ENCODE measurements at regions not wholly inside any gene's neighbourhood (a gene's known extent, or its start where the extent isn't known, plus 50 kb on each side); places are given as distances from the start of the nearest gene placed in this dataset.

DNA sequence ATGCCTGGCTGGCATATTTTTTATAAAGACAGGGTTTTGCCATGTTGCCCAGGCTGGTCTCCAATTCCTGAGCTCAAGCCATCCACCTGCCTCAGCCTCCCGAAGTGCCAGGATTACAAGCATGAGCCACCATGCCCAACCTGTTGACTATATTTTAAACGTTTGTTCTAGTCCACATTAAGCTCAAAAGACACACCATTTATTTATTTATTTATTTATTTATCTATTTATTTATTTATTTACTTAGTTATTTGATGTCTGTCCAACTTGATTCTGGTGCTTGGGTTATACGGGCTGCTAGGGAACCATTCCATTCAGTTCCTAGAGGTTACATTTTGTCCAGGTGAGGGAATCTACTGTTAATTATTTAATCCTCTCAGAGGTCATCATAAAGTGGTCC, 98.1 kb upstream of the ADGRL4 start:
- ATAC-seq = no peak
- no peaks in the 10 kb centered on the region for H3K4me1 Mint-ChIP-seq
- DNase-seq (ENCODE audit: low spot score in 2 of 2) = no peak
- no peaks in the 10 kb centered on the region for H3K36me3 Mint-ChIP-seq
- peaks cover 12% of the 10 kb centered on the region for H3K9me3 Mint-ChIP-seq
- H3K4me3 Mint-ChIP-seq = no peak overlapping the region
- H3K27ac Mint-ChIP-seq = no peak overlapping the region

DNA sequence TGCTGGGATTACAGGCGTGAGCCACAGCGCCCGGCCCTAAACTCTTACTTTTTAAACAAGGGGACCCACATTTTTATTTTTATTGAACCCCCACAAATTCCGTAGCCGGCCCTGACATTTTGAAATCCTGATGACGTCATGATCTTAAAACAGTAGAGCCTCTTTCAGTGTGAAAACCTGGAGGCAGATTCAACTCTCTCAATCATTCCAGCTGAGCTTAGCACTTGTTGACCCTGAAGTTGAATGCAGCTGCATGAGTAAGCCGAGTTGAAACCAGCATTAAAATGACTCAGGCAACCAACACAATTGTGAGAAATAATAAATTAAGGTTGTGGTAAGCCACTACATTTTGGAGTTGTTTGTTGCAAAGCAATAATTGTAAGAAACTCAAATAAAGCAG, 93.9 kb upstream of the ADGRL4 start:
- H3K9me3 Mint-ChIP-seq = peaks cover 15% of the 10 kb centered on the region
- ATAC-seq = no peak
- H3K4me3 Mint-ChIP-seq = no peak overlapping the region
- no peak for DNase-seq (ENCODE audit: low spot score in 2 of 2)
- no peak overlapping the region for H3K27ac Mint-ChIP-seq
- no peaks in the 10 kb centered on the region for H3K4me1 Mint-ChIP-seq
- H3K36me3 Mint-ChIP-seq = no peaks in the 10 kb centered on the region

DNA sequence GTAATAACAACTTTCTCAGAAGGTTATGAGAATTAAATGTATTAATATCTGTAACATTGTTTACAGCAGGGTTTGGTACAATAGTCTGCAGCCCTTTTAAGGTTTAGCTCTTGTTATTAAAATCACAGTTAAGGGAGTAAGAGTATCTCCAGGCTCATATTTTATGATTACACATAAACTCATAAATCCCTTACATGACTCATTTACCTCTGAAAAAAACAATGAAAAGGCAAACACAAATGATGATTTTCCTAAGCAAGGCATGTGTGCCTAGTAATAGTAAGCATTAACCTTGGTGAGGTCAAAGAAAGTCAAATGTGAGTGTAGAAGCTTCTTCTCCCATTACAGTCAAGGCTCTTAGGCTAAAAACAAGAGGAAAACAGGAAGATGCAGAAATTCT, 84.5 kb upstream of the ADGRL4 start:
- no peak overlapping the region for H3K27ac Mint-ChIP-seq
- H3K9me3 Mint-ChIP-seq = peaks cover 10% of the 10 kb centered on the region
- no peak overlapping the region for H3K4me3 Mint-ChIP-seq
- H3K36me3 Mint-ChIP-seq = no peaks in the 10 kb centered on the region
- no peaks in the 10 kb centered on the region for H3K4me1 Mint-ChIP-seq
- ATAC-seq (no peak), DNase-seq (ENCODE audit: low spot score in 2 of 2) (no peak)

DNA sequence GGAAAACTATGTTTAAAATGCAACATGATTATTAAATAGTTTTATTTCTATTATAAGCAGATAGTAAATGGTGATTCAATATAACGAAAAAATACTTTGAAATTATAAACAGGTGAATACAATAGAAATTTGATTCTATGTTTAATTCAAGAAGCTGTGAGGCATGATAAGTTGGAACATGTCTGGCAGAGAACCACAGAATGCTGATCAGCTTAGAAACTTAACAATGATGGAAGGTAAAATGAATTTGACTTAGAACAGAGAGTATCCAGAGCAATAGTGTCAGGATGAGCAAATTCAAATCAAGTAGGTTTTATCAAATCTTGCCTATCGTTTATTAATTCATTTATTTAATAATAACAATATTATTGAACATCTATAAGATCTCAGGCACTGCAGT, 83.4 kb upstream of the ADGRL4 start:
- peaks cover 11% of the 10 kb centered on the region for H3K9me3 Mint-ChIP-seq
- no peak for ATAC-seq
- no peaks in the 10 kb centered on the region for H3K36me3 Mint-ChIP-seq
- no peak for DNase-seq (ENCODE audit: low spot score in 2 of 2)
- H3K27ac Mint-ChIP-seq = no peak overlapping the region
- no peaks in the 10 kb centered on the region for H3K4me1 Mint-ChIP-seq
- no peak overlapping the region for H3K4me3 Mint-ChIP-seq

DNA sequence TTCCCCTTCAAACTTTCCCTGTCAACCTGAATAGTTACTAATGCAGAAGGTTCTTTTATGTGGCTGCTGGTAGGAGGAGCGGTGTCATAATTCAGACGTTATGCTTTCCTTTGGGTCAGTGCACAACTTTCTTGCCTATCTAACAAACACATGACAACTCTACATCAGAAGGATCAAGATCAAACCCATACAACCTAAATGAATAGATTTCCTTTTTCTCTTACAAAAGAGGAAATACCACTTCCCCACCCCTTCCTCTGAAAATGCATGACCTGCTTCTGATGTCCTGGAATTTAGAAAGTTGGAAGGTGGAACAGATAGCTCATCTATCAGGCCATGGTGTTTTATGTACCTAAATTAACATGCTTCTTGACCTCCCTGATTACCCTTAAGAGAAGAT, 75.7 kb upstream of the ADGRL4 start:
- Mint-ChIP-seq H3K4me1 (no peaks in the 10 kb centered on the region), H3K9me3 (peaks cover 9% of the 10 kb centered on the region), H3K4me3 (no peak overlapping the region), H3K27ac (no peak overlapping the region), H3K36me3 (no peaks in the 10 kb centered on the region)
- ATAC-seq (no peak), DNase-seq (ENCODE audit: low spot score in 2 of 2) (no peak)

DNA sequence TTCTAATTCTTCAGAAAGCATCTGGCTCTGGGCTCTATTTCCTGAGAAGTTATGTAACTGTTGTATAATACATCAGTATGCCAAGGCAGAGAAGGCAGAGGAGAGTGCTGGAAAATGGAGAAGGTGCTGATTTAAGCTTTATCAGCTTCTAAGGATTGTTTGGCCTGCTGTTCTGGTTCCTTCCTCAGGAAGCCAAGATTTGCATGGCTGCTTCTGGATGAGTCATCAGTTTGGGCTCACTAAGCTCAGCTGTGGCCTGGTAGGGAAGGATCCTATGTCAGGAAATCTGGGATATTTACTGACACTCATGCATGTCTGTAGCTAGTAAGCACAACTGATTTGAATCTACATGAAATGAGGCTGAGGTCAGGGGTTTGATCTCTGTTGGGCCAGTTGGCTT, 73.2 kb upstream of the ADGRL4 start:
- no peak overlapping the region for H3K27ac Mint-ChIP-seq
- H3K36me3 Mint-ChIP-seq = no peaks in the 10 kb centered on the region
- H3K4me1 Mint-ChIP-seq = no peaks in the 10 kb centered on the region
- ATAC-seq (no peak), DNase-seq (ENCODE audit: low spot score in 2 of 2) (no peak)
- peaks cover 14% of the 10 kb centered on the region for H3K9me3 Mint-ChIP-seq
- no peak overlapping the region for H3K4me3 Mint-ChIP-seq

DNA sequence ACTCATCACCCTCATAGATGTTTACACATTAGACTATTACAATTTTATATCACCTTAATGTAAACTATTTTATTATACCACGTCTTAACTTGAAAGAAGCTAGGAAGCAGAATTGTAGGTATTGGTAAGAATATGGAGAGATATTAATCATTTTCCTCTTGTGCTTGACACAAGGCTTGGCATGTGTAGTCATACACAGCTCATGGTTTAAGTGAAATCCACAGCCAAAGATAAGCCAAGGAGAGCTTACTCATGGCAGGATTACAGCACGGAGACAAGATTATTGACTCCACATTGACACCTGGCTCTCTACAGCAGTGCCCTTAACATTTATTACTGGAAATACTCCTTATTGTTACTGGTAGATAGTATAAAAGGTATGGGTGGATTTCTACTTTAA, 68.4 kb upstream of the ADGRL4 start:
- no peak for DNase-seq (ENCODE audit: low spot score in 2 of 2)
- Mint-ChIP-seq H3K4me3 (no peak overlapping the region), H3K36me3 (no peaks in the 10 kb centered on the region), H3K9me3 (peaks cover 24% of the 10 kb centered on the region), H3K27ac (no peak overlapping the region), H3K4me1 (no peaks in the 10 kb centered on the region)
- no peak for ATAC-seq

DNA sequence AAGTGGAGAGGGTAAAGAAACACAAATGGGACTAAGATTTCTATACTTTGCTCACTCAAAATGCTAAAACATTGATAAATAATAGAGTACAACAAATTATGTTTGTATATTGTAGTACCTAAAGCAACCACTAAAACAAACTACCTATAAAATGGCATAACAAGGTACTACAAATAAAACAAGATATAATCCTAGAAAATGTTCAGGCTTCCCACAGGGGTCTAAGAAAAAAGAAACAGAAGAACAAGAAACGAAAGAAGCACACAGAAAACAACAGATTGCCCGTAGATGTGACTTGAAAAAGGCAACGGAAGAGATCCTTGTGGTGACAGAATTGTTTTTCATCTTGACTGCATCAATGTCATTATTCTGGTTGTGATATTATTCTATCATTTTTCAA, 63.3 kb upstream of the ADGRL4 start:
- DNase-seq (ENCODE audit: low spot score in 2 of 2) (no peak), ATAC-seq (no peak)
- Mint-ChIP-seq H3K27ac (no peak overlapping the region), H3K4me3 (no peak overlapping the region), H3K9me3 (peaks cover 16% of the 10 kb centered on the region), H3K4me1 (no peaks in the 10 kb centered on the region), H3K36me3 (no peaks in the 10 kb centered on the region)

DNA sequence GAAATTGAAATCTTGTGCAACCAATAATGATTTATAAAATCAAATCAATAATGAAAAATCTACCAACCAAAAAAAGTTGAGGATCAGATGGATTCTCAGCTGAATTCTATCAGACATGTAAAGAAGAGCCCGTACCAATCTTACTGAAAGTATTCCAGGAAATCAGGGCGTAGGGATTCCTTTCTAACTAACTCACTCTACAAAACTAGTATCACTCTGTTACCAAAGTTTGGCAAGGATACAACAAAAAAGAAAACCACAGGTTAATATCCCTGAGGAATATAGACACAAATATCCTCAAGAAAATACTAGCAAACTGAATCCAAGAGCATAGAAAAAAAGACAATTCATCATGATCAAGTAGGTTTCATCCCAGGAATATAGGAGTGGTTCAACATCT, 52.8 kb upstream of the ADGRL4 start:
- no peak overlapping the region for H3K4me3 Mint-ChIP-seq

More for the DNA sequence above, 52.8 kb upstream of the ADGRL4 start:
- no peak for DNase-seq (ENCODE audit: low spot score in 2 of 2)
- no peak for ATAC-seq
- Mint-ChIP-seq H3K4me1 (no peaks in the 10 kb centered on the region), H3K36me3 (no peaks in the 10 kb centered on the region), H3K27ac (no peak overlapping the region), H3K9me3 (peaks cover 22% of the 10 kb centered on the region)

Data from stimulated activated effector memory CD8-positive, alpha-beta T cell treated with anti-CD3 and anti-CD28 coated beads, Interleukin-12 subunit alpha, Interleukin-12 subunit beta, amount 100 ng/mL, for 72 hours (primary cell).